ENCODE measurements at regions not wholly inside any gene's neighbourhood (a gene's known extent, or its start where the extent isn't known, plus 50 kb on each side); places are given as distances from the start of the nearest gene placed in this dataset.
"Not testable (repeated sequence)": the region's sequence is repeated elsewhere in the genome, so short reads cannot be mapped to it uniquely, and the experiment has no call there.

DNA sequence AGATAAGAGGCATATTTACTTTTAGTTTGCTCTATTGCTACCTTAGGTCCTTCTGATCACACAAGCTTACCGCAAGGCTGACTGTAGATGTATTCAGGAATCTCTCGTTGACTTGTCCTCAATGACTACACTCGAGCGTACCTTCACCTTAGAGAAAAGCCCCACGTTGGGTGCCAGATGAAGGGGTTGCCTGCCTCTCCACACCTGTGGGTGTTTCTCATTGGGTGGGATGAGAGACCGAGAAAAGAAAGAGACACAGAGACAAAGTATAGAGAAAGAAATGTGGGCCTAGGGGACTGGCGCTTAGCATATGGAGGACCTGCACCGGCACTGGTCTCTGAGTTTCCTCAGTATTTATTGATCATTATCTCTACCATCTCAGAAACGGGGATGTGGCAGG is 51.8 kb downstream of the ASCL4 start:
- DNase-seq (ENCODE audit: low read depth, low spot score), result no peak
- H3K27ac ChIP-seq, result no peak overlapping the region

DNA sequence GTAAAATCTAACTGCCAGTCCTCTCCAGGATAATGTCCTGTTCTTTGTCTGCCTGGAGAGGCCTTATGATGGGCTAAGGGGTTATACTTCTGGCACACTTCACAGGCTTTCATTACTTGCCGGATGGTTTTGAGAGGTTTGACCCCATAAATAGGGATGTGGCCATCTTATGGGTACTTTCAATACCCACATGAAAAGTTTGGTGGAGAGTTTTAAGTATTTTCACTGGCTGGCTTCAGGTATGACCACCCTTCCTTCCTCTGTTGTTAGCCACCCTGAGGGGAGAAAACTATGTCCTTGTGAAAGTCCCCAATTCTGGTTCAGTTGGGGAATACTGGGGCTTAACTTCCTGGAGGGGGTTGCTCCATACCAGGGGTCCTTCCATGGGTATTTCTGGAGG is 54.8 kb downstream of the ASCL4 start:
- no peak overlapping the region for H3K27ac ChIP-seq
- DNase-seq (ENCODE audit: low read depth, low spot score), result no peak

DNA sequence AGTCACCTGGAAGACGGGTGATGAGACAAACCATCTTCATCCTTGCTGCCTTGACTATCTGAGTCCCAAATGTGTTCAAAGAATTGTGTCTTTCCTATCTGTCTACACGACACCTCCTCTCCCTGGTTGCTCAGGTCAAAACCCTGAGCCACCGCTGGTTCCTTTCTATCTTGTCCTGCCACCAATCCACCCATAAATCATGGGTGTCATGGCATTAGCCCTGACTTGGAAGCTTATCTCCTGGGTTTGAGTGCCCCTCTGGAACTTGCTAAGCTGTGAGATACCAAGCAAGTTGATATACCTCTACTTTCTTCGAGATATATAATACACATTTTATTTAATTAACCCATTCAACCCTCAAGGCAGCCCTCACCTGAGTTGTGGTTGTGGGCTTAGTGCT is 57.9 kb downstream of the ASCL4 start:
- no peak overlapping the region for H3K27ac ChIP-seq
- no peak for DNase-seq (ENCODE audit: low read depth, low spot score)

DNA sequence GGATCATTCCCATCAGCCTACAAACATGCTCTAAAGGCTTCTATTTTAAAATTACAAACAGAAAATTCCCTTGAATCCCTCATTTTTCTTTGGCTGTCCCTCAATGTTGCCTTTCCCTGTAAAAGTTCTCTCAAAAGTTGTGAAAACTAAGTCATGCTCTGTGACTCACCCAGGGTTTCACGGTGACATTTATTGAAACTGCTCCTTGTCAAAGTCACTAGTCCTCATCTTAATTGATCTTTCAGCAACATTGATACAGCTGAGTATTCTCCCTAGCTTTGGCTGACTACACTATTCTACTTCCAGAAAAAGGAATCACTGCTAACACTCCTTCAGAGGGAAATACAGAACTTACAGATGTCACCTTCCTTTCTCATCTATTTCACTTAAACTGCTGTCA is 65.7 kb downstream of the ASCL4 start:
- no peak for DNase-seq (ENCODE audit: low read depth, low spot score)

DNA sequence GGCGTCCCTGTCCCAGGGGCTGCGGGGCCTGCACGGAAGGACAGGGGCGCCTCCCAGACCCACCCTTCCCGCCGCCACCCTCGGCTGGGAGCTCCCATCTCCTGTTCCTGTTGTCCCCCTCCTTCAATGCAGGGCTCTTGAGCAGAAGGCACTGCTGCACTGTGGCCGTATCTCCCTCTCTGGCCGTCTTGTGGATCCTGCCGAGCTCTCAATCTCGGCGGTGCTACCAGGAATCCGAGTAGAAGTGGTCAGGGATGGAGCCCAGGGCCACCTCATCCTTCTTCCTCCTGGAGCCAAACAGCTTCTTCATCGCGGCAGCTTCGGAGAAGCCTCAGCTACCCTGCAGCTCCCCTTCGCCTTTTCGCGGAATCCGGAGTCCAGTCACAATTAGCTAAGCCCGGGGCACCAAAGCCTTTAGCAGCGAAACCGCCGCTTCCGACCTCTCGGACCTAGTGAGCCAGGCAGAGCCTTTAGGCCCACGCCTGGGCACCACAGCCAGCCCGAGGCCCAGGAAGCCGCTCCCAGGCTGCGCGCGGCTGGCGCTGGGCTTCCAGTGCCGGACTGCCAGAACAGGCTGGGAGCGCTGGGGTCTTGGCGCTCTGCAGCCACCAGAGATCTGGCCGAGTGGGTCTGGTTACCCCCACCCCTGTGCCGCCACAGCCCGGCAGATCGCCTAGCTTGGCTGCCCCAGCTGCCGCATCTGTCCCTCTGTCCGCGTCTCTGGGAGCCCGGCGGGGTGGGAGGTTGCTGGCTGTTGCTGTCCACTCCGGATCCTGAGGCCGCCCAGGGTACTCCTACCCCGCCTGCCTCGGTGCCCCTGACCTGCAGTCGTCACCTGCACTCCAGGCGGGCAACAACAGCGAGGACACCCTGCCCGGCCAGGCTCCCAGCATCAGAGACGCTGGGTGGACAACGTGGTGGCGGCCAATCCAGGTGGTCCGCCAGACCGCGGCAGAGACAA is 69.1 kb downstream of the ASCL4 start:
- DNase-seq (ENCODE audit: low read depth, low spot score), result no peak
- no peak overlapping the region for H3K27ac ChIP-seq

More for the DNA sequence above, 65.7 kb downstream of the ASCL4 start:
- no peak overlapping the region for H3K27ac ChIP-seq

DNA sequence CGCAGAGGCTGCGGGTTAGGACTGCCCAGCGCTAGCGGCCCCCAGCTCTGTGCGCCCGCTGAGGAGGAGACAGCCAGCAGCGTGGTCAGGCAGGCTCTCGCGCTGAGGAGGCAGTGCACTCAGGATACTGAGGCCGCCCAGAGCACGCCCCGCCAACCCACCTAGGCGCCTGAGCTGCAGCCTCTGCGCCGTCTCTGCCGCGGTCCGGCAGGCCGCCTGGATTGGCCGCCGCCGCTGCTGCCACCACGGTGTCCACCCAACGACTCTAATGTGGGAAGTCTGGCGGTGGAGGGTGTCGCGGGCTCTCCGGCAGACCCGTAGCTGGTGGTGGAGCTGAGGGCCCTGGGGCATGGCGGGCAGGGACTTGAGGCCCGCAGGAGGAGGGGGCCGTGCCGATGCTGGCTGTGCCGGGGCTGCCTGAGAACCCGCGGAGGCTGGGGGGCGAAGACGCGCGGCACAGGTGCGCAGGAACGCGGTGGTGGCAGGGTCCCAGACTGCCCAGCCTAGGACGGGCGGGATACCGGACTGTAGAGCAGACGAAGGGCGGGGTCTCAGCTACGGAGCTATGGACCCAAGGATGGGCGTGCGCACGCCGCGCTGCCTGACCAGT is 69.9 kb downstream of the ASCL4 start:
- no peak overlapping the region for H3K27ac ChIP-seq
- DNase-seq (ENCODE audit: low read depth, low spot score), result no peak

DNA sequence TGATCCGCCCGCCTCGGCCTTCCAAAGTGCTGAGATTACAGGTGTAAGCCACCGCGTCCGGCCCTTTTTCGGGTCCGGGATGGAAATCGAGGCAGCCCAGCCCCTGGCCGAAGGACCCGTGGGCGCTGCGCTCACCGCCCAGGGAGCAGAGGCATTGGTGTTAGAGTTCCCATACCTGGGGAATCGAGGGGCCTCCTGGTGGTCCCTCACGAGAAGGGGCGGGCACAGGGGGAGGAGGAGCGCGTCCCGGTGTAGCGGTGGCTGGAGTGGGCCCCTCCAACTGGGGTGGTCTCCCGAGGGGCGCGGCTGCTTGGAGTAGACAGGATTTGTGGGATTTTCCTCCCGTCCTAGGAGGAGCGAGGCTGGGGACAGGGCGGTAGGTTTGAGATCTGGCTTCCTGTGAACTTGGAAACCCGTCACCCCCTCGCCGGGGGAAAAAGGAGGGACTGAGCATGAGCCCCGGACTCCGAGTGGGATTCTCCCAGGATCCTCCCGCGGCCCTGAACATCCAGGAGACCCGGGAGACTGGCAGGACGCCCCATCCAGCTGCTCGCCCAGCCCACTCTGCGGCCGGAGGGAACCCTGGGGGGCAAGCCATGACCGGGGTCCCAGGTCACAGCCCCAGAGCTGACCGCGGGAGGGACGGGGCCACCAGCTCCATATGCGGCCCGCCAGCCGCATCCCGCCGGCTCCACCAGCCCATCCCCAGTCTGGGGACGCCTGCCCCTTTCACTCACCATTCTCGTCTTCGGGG is 70.9 kb downstream of the ASCL4 start:
- H3K27ac ChIP-seq, result no peak overlapping the region
- no peak for DNase-seq (ENCODE audit: low read depth, low spot score)

DNA sequence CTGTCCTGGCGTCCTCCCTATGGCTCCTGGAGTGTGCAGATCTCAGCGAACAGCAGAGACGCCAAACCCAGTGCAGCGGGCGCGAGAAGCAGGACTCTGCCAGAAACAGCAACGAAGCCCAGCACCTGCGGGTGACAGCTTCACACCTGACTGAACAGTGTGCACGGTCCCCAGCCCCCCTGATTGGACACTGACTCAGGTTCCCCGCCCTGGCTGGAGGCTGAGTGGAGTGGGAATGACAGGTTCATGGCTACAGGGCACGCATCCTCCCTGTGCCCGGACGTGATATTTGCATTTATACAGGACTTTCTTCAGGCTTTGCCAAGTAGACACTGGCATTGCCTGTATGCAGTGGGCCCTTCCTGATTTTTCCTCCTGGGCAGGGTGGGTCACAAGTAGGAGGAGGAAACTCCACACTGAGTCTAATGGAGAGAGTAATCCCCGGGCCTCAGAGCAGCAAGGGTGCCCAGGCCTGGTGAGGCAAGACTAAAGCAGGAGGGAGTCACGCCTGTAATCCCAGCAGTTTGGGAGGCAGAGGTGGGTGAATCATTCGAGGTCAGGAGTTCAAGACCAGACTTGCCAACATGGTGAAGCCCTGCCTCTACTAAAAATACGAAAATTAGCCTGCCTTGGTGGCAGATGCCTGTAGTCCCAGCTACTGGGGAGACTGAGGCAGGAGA is 71.6 kb downstream of the ASCL4 start:
- no peak overlapping the region for H3K27ac ChIP-seq
- DNase-seq (ENCODE audit: low read depth, low spot score), result no peak

DNA sequence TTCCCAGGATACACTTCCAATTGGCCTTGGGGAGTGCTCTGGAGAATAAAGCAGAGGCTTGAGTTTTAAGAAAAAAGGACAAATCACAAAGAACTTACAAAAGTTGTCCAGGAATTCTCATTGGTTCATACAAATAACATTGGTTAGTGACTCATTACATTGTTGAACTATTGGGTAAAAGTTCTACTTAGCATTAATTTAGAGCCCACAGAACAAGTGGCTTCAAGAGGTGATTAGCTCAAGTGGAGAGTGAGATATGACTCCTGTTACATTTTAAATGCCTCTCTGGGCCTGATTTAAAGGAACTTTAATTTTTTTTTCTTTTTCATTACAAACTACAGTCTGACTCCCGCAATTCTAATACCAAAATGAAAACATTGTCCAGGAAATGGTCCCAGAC is 72.9 kb downstream of the ASCL4 start:
- DNase-seq (ENCODE audit: low read depth, low spot score), result no peak
- H3K27ac ChIP-seq, result no peak overlapping the region

DNA sequence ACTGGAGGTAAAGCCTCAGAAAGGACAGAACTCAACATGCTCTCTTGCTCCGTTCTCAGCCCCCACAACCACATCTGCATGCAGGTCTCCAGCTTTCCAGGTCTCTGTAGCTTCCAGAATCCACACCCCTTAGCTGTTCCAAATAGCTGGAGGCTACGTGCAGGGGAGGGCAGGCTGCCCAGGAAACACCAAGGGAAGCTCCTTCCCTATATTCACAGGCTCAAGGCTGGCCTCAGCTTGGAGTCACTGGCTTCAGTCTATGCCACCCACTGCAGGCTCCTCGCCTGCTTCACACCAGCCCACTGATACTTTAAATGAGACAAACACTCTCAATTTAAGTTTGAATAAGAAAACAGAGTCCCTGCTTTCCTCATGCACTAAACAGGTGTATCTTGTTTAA is 73.3 kb downstream of the ASCL4 start:
- no peak overlapping the region for H3K27ac ChIP-seq
- DNase-seq (ENCODE audit: low read depth, low spot score), result no peak

DNA sequence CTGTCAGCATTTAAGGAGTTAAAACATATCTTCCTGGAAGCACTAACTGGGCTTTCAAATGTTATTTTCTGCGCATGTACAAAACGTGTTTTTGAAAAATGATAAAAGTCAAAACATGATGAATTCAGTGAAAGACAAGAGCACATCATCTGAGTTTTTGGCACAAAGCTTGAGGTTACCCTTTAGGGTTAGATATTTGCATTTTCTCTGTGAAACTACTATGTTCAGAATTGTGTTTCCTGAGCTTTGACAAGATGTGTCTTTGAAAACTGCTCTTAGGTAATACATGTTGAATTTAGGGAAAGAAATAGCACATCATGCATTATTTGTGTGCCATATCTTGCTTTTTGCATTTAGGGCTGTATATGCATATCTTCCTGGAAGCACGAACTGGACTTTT is 79.0 kb downstream of the ASCL4 start:
- H3K27ac ChIP-seq, result no peak overlapping the region
- no peak for DNase-seq (ENCODE audit: low read depth, low spot score)

DNA sequence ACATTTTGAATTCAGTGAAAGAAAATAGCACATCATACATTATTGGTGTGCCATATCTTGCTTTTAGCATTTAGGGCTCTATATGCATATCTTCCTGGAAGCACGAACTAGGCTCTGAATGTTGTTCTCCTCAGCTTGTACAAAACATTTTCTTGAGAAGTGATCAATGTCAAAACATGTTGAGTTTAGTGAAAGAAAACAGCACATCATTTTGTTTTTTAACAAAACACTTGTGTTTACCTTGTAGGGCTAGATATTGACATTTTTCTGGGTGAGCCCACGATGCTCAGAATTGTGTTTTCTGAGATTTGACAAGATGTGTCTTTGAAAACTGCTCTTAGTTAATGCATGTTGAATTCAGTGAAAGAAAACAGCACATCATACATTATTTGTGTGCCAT is 81.0 kb downstream of the ASCL4 start:
- no peak for DNase-seq (ENCODE audit: low read depth, low spot score)
- H3K27ac ChIP-seq, result no peak overlapping the region

DNA sequence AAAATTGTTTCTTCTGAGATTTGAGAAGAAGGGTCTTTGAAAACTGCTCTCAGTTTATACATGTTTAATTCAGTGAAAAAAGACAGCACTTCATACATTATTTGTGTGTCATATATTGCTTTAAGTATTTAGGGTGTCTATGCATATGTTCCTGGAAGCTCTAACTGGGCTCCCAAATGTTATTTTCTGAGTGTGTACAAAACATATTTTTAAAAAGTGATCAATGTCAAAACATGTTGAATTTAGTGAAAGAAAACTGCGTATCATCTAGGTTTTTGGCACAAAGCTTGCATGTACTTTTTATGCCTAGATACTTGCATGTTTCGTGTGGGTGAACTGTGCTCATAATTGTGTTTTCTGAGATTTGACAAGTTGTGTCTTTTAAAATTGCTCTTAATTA is 81.6 kb downstream of the ASCL4 start:
- H3K27ac ChIP-seq, result no peak overlapping the region
- DNase-seq (ENCODE audit: low read depth, low spot score), result no peak

DNA sequence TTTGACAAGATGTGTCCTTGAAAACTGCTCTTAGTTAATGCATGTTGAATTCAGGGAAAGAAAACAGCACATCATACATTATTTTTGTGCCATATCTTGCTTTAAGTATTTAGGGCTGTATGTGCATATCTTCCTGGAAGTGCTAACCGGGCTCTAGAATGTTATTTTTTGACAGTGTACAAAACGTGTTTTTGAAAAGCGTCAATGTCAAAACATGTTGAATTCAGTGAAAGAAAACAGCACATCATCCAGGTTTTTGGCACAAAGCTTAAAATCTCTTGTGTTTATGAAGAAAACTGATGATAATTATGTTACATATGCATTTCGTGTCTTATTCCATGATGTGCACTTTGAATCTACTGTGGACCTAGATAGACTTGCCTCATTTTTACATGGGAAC is 82.7 kb downstream of the ASCL4 start:
- H3K27ac ChIP-seq, result no peak overlapping the region
- DNase-seq (ENCODE audit: low read depth, low spot score), result no peak

DNA sequence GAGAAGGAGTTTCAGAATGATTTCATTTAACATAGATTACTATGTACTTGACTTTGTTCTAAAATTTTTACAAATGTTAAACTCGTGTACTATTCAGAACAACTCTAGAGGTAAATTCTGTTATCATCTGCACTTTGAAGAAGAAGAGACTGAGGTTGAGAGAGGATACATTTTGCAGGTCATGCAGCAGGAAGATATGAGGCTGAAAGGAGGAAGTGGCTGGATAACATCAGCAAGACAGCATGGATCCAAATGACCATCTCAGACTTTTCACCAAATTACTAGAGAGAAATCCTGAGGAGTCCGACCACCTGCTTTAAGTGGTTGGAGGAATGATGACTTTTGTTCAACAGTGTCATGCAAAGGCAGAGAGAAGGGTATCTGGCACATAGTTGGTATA is 84.9 kb downstream of the ASCL4 start:
- no peak overlapping the region for H3K27ac ChIP-seq
- DNase-seq (ENCODE audit: low read depth, low spot score), result no peak

DNA sequence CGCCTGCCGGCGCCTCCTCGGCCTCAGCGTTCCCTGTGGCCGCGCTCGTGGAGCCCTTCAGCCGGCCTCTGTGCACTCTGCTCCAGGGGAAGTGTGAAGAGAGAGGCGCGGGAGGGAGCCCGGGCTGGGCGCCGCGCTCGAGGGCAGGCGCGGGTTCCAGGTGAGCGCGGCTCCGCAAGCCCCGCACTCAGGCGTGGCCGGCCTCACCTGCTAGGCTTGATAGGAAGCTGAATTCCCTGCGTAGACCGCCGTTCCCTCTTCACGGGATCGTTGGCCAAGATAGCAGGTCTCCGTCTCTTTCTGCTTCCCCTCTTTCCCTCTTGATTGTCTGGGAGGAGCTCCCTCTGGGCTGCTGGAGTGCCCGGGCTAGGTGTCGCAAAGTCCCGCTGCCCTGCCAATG is 89.7 kb downstream of the ASCL4 start:
- H3K27ac ChIP-seq, result no peak overlapping the region
- no peak for DNase-seq (ENCODE audit: low read depth, low spot score)

DNA sequence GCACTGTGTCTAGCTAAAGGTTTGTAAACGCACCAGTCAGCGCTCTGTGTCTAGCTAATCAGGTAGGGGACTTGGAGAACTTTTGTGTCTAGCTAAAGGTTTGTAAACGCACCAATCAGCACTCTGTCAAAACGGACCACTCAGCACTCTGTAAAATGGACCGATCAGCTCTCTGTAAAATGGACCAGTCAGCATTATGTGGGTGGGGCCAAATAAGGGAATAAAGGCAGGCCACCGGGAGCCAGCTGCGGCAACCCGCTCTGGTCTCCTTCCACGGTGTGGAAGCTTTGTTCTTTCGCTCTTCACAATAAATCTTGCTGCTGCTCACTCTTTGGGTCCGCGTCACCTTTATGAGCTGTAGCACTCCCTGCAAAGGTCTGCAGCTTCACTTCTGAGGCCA is 90.2 kb downstream of the ASCL4 start:
- H3K27ac ChIP-seq; DNase-seq (ENCODE audit: low read depth, low spot score): not testable (repeated sequence)

DNA sequence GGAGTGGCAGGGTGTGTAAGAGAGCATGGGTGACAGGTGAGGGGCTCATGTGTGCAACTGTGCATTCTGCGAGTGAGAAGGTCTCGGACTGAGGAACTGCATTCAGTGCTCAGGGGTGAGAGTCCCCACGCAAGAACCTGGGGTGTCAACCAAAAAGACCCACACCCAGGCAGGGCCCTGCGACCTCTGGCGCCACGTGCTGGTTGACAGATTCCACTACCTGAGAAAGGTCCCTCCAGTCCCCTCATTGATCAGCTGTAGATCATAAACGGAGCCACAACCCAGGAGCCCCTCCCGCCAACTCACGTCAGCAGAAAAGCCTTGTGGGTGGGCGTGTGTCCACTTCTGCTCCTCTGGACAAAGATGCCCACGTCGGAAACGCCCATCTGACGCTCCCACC is 98.7 kb downstream of the ASCL4 start:
- H3K27ac ChIP-seq, result no peak overlapping the region
- DNase-seq (ENCODE audit: low read depth, low spot score), result no peak

DNA sequence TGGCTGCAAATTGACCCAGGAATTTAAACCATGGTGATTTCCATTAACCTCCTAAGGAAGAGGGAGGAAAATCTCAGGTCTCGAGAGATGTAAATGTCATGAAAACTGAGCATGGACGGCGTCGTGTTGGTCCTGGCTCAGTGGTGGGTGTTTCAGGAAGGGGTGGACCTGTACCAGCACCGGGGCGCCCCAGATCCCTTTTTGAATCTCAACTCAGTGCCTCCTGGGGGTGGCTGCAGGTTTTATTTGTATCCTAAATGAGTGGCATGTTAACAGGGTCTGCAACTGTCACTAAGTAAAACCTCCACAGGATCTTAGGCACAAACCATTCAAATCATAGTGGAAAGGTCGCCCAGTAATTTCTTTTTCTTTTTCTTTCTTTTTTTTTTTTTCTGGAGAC is 101.3 kb downstream of the ASCL4 start:
- no peak for DNase-seq (ENCODE audit: low read depth, low spot score)

More for the DNA sequence above, 101.3 kb downstream of the ASCL4 start:
- no peak overlapping the region for H3K27ac ChIP-seq
